ENCODE measurements at regions not wholly inside any gene's neighbourhood (a gene's known extent, or its start where the extent isn't known, plus 50 kb on each side); places are given as distances from the start of the nearest gene placed in this dataset.

- TF ChIP-seq, protein P1, sequence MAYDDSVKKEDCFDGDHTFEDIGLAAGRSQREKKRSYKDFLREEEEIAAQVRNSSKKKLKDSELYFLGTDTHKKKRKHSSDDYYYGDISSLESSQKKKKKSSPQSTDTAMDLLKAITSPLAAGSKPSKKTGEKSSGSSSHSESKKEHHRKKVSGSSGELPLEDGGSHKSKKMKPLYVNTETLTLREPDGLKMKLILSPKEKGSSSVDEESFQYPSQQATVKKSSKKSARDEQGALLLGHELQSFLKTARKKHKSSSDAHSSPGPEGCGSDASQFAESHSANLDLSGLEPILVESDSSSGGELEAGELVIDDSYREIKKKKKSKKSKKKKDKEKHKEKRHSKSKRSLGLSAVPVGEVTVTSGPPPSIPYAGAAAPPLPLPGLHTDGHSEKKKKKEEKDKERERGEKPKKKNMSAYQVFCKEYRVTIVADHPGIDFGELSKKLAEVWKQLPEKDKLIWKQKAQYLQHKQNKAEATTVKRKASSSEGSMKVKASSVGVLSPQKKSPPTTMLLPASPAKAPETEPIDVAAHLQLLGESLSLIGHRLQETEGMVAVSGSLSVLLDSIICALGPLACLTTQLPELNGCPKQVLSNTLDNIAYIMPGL (CRISPR knock-in tag; IDR thresholded peaks at IDR 0.05; ENCODE audit: borderline replicate concordance): no peak
- no peak for TF ChIP-seq CTCF (IDR thresholded peaks at IDR 0.05)
Measured at GRCh38 chr12:130084359-130084758, 77.9 kb upstream of the FZD10 start.
